HG03378 (cell line): ENCODE measurements at regions not wholly inside any gene's neighbourhood (a gene's known extent, or its start where the extent isn't known, plus 50 kb on each side); places are given as distances from the start of the nearest gene placed in this dataset.

Source experiments
- ATAC-seq: cut with Tn5 transposase; IDR thresholded peaks from one replicate; pipeline ENCODE4 v1.9.1; 2021; ENCODE audit warnings: mild to moderate bottlenecking, moderate library complexity; ENCODE audit not compliant: unreplicated experiment

- ATAC-seq = no peak
These were observed 273.1 kb downstream of the LRATD1 start for GRCh38 chr2:14905571-14905970.

- ATAC-seq = no peak
These were observed 274.6 kb downstream of the LRATD1 start for GRCh38 chr2:14907014-14907612.

- no peak for ATAC-seq
These were observed 277.3 kb downstream of the LRATD1 start for GRCh38 chr2:14909795-14910194.

GRCh38 chr2:14910654-14911053 is 278.1 kb downstream of the LRATD1 start:
- ATAC-seq = no peak

GRCh38 chr2:14915983-14916382 is 283.5 kb downstream of the LRATD1 start:
- no peak for ATAC-seq

- ATAC-seq = no peak
These were observed 291.5 kb downstream of the LRATD1 start for GRCh38 chr2:14923820-14924580.

GRCh38 chr2:14925471-14925870 is 293.0 kb downstream of the LRATD1 start:
- ATAC-seq = no peak

GRCh38 chr2:14927021-14927564 is 294.6 kb downstream of the LRATD1 start:
- no peak for ATAC-seq

GRCh38 chr2:14928056-14928455 is 295.5 kb downstream of the LRATD1 start:
- ATAC-seq = no peak

GRCh38 chr2:14930441-14930840 is 297.9 kb downstream of the LRATD1 start:
- ATAC-seq = no peak

- no peak for ATAC-seq
These were observed 299.8 kb downstream of the LRATD1 start for GRCh38 chr2:14932285-14932684.

GRCh38 chr2:14933753-14934152 is 301.2 kb downstream of the LRATD1 start:
- no peak for ATAC-seq

- ATAC-seq = no peak
These were observed 303.9 kb downstream of the LRATD1 start for GRCh38 chr2:14936426-14936825.

- no peak for ATAC-seq
These were observed 304.8 kb downstream of the LRATD1 start for GRCh38 chr2:14937336-14937735.

GRCh38 chr2:14941151-14941631 is 308.7 kb downstream of the LRATD1 start:
- no peak for ATAC-seq

GRCh38 chr2:14942987-14943386 is 310.5 kb downstream of the LRATD1 start:
- no peak for ATAC-seq

- ATAC-seq = no peak
These were observed 312.2 kb downstream of the LRATD1 start for GRCh38 chr2:14944562-14945346.

GRCh38 chr2:14951569-14952285 is 319.2 kb downstream of the LRATD1 start:
- ATAC-seq = no peak

GRCh38 chr2:14952400-14952963 is 320.0 kb downstream of the LRATD1 start:
- no peak for ATAC-seq

- ATAC-seq = no peak
These were observed 328.3 kb downstream of the LRATD1 start for GRCh38 chr2:14960686-14961324.
